GM19328 (cell line): ENCODE measurements at regions not wholly inside any gene's neighbourhood (a gene's known extent, or its start where the extent isn't known, plus 50 kb on each side); places are given as distances from the start of the nearest gene placed in this dataset.
"Not testable (repeated sequence)": the region's sequence is repeated elsewhere in the genome, so short reads cannot be mapped to it uniquely, and the experiment has no call there.

Source experiments
- ATAC-seq: cut with Tn5 transposase; IDR thresholded peaks from one replicate; pipeline ENCODE4 v1.9.1; 2021; ENCODE audit warnings: mild to moderate bottlenecking, moderate library complexity; ENCODE audit not compliant: unreplicated experiment

DNA sequence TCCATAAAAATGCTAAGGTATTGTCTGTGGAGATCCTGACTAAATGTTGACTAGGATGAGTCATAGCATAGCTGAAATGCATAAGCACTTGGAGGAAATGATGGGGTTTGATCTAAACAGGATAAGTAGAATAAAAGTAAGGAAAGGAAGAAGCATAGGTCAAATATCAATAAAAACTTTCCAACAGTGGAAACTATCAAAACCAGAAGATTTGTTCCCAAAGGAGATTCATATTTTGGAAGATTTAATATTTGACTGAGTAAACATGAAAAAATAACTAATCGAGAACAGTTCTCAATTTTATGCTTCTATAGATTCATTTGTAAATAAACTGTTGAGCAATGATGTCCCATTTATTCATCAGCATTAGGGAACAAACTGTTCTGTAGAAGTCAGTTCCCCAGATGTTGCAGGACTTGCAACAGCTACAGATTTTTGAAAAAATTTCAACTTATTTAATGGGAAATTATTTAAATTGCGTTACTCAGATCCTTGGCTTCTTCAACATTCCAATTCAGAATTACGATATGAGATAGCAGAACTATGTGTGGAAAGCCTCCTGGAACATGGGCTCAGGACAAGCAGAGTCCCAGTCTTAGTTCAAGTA is 133.7 kb upstream of the TBX18 start:
- ATAC-seq: no peak

DNA sequence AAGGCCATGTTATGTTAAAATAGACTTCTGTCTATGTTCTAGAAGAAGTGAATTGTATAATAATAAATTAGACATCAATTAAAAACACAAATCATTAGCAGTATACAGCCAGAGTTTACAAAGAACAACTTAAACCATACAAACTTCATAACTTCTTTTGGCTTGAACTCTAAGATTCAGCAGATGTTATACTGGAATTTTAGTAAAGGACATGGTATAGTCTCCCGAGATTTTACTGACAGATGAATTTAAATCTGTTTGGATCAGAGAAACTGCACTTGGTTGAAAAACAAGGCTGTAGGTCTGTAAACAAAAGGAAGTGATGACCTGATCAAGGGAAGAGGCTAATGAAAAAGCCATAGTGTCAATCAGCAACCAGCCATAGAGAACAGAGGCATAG is 132.6 kb upstream of the TBX18 start:
- ATAC-seq: no peak

DNA sequence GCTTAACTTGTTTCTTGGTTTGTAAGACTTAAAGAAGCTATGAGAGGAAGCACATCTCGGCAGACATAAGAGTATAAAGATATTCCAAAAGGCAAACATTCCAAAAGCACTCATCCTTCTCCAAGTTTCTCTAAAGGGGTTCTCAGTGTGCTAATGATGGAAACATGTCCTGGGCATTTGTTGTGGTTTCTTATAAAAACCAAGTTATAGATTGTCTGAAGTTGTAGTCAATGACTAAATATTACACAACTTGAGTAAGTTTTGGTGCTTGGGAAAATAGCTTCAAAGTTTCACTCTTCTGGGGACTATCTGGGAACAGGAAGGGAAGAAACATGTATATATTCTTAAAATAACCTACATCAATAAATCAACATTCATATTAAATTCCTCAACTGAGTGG is 128.3 kb upstream of the TBX18 start:
- ATAC-seq: no peak

DNA sequence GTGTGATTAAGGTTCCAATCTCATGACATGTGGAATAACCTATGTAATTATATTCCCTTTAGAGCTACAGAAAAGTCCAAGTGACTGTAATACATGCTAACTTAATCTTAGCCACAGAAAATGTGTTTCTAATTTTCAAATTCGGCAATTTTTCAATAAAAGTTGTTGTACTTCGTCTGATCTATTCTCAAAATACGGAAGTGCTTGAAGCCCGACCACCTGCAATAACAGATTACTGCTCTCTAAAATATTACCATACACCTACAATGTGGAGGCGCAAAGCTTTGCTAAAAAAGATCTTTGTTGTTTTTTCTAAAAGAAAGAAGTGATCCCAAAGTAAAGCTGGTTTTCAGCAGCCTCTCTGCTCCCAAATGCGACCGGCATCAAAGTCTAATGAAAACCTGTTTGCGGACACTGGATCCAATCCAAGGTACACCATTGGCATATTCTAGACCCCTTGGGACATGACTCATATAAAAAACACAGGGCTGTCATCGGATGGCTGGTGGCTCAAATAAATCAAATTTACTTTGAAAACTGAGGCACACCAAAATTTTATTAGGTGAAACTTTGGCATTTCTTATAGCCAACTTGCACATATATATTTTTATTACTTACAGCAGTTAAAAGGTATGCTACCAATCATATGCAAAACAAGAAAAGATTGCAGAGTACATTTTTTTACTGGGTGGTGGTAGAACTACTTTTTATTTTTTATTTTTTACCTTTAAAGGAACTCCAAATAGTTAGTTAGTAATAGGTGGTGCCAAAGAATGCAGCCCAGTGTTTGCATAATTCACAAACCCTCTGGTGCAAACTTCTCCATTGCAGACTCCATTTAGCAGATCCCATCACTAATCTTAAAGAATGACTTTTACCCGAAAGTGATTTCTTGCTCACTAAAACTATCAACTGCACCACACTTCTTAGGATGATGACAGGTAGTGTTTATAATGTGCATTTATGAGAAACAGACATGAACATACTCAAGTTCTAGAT is 118.7 kb upstream of the TBX18 start:
- no peak for ATAC-seq

DNA sequence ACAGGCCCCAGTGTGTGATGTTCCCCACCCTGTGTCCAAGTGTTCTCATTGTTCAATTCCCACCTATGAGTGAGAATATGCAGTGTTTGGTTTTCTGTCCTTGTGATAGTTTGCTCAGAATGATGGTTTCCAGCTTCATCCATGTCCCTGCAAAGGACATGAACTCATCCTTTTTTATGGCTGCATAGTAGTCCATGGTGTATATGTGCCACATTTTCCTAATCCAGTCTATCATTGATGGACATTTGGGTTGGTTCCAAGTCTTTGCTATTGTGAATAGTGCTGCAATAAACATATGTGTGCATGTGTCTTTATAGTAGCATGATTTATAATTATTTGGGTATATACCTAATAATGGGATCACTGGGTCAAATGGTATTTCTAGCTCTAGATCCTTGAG is 115.0 kb upstream of the TBX18 start:
- not testable (repeated sequence) for ATAC-seq

DNA sequence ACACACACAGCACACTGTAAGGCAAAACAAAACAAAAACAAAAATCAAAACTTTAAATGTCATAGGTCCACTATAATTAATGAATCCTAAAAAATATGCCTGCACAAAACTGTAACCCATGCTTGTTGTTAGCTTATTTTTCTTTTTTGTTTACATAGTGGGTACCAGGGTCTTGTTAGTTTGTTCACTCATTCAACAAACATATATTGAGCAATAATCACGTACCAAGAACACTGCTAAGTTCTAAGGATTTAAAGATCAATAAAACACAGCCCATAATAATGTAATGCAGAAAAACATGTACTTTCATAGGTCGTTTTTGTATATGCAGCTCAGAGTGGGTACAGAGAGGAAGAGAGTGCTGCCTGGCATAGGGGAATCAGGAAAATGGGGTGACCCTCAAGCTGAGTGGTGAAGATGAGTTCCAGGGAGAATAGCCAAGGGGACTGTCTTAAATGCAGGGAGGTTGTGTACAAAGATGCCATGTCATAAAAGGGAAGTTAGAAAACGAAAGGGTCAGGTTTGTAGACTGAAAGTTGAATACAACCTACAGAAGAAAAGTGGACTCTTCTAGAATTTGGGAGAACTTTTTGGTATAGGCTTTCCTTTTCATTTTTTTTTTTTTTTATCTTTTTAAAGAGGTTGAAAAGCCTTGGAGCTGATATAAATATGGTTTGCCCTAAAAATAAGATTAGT is 113.3 kb upstream of the TBX18 start:
- ATAC-seq: no peak

DNA sequence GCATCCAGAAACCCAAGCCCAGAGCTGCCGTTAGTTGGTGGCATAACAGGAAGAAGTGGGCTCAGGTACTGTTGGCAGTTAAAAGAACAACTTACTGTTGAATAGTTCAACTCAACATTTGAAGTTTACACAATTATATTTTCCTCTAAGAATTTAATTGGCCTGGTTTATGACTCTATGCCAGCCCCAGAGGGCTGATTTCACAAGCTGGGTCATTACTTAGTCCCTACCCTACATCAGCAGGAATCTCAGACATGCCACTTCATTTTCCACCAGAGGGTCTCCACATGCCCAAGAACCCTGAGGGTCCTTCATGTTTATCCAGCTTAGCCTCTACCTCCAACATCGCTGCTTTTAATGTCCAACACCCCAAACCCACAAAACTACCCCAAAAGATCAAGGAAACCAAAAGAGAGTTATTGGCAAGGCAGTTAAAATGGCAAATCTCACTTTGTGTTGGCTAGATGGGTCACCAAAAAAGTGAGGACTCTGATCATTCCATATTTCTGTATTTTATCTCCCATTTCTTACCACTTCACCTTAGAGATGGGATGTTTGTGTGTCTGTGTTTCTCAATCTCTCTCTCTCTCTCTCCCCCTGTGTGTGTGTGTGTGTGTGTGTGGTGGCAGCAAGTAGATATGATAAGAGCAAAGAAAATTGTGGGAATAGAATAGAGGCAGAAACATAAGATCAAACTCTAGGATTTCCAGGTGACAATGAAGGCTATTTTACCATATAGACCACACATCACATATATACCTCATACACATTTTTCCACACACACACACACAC is 112.5 kb upstream of the TBX18 start:
- ATAC-seq: no peak

DNA sequence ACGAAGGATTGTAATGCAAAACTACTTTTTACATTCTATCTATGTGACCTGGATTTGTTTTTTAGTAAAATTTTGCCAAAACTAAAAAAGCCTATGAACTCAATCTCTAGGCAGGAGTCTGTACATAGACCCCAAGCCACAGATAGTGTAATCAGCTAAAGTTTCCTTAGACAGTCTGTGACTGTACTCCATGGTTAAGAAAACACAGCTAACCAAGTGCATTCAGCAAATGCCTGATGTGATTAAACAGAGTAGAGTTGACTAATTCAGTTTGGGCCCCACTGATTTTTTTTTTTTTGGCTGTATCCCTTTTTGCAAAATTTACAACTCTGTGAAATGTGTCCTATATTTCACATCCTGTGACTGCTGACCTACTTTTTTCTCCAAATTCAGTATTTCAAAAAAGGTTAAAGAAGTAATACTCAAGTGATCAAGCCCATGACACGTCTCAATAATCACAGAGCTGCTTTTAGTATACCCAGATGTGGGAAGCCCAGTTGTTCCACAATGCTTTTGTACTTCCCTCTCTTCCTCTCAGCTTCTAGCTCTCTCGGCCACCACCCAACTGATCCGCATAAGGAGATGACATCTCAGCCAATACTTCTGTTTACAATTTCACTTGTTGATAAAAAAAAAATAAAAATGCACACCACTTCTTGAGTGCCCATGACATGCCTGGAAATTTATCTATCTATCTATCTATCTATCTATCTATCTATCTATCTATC is 108.8 kb upstream of the TBX18 start:
- ATAC-seq: no peak

DNA sequence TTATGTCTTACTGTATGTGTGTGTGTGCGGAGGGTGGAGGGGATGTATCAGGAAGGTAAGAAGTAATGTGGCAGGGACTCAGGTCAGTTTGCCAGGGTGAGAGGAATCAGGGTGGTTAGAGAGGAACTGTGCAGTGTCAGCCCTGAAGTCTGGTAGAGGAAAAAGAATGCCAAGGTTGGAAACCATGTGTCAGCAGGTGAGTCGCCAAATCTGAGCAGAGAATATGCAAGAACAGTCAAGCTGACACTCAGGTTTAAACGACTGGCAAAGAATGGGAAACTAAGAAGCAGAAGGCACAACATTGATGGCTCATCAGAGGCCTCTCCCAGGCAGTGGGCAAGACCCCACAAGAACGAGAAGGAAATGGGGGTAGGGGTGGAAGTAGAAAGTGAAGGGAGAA is 107.5 kb upstream of the TBX18 start:
- ATAC-seq: no peak

DNA sequence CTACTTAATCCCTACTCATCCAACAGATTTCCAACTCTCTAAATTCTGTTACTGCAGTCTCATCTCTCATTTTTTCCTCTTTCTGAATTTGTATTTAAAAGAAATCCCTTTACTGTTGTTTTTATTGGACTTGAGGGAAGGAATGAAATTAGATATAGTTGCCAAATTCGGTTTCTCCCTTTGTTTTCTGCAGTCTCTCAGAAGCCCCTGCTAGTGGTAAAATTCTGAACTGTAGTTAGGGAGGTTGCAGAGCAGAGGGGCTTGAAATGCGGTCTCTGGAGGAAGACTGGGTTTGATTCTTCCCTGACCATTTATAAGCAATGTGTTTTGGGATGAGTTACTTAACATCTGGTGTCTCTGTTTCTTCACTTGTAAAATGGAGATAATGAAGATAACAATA is 106.3 kb upstream of the TBX18 start:
- ATAC-seq: no peak

DNA sequence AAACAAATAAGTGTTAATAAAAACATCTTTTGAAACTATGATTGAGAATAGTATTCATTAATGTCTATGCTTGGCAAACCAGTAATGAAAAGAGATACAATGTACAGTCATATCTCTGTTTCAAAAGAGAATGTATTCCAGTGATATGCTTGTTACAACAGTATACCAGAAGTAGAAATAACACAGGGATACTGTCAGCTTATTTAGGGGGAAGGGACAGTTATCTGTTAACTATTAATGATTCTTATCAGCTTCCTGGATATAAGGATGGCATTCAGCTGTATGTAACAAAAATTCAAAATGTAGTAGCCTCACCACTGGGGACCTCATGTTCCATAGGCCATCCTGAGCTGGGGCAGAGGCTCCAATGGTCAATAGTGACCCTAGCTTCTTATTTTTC is 103.8 kb upstream of the TBX18 start:
- no peak for ATAC-seq

DNA sequence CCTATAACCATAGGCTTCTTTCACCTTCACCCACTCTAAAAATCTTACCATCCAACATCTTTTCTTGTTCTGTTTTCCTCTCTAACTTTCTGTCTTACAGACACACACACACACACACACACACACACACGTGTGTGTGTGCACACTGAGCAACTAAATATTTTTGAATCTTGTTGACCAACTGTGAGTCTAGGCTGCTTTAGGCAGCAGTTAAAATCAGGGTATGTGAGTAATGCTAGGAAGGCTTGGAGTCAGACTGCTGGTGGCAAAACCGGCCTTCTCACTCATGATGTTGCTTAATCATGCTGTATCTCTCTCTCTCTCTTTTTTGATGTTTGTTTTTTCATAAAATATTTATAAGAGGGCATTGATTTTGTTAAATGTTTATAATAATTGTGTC is 103.1 kb upstream of the TBX18 start:
- ATAC-seq: no peak

DNA sequence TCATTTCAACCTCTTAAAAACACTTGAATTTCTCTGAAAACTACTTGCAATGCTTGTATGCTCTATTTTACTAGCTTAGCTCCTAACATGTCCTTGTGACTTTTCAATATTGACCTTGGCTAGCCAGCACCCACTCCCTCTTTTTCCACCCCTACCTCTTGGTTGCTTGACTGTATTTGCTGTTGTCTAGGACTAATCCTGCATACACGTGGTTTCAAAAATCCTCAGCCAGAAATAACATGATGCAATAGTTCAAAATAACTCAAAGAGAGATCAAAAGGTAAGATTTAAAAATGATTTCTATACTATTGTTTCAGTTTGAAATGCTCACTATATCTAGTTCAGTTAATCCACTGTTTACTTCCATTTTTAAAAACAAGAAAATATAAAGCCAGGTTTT is 102.3 kb upstream of the TBX18 start:
- ATAC-seq: no peak

DNA sequence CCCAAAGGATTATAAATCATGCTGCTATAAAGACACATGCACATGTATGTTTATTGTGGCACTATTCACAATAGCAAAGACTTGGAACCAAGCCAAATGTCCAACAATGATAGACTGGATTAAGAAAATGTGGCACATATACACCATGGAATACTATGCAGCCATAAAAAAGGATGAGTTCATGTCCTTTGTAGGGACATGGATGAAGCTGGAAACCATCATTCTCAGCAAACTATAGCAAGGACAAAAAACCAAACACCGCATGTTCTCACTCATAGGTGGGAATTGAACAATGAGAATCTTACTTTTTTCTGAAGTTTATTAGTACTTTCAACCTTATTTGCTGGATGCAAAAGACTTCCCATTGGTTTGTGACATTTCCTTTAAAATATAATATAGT is 101.0 kb upstream of the TBX18 start:
- ATAC-seq: not testable (repeated sequence)

DNA sequence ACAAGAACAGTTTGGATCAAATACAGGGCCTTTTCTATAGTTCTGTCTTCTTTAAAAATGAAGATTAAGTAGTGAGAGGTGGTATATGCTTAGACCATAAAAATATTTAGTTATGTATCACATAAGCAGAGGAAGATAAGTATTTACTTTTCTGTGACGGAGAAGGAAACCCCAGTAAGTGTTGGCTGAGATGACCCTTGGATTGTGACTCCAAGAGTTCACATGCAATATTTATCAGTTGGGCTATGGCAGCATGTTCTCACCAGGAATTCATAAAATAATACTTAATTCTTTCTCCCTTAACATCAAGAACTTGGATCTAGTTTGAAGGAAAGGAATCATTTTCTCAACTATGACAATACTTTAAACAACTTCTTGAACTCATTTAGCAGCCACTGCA is 98.4 kb upstream of the TBX18 start:
- ATAC-seq: no peak

DNA sequence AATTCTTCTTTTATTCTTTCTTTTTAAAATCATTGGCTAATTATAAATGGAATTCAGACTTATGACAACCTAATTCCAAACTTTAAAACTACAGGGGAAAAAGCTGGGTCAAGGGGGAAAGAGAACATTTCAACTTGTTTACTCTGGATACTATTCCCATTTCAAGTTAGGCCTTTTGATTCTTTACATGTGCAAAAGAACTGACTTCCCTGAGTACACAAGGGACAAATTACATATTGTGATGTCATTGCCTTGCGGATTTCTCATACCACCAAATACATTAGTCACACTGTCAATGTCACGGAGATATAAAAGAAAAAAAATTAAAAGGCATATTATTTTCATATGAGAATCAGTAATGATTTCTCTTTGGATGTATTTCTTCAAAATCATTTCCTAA is 96.5 kb upstream of the TBX18 start:
- no peak for ATAC-seq

DNA sequence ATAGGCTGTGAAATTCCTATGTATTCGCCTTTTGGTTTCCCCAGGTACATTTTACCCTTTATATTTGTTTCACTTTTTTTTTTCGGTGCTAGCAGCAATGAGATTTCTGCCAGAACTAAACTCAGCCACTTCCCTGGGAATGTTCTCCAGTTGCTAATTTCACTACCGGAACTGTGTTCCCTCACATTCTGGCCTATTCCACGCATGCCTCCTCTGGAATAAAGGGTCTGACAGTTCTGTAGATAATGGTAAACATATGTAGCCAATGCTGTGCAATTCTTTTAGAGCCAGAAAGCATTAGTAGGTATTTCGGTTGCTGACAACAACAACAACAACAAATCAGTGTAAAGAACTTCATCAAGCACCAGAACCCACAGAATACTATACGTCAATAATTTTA is 96.1 kb upstream of the TBX18 start:
- ATAC-seq: no peak

DNA sequence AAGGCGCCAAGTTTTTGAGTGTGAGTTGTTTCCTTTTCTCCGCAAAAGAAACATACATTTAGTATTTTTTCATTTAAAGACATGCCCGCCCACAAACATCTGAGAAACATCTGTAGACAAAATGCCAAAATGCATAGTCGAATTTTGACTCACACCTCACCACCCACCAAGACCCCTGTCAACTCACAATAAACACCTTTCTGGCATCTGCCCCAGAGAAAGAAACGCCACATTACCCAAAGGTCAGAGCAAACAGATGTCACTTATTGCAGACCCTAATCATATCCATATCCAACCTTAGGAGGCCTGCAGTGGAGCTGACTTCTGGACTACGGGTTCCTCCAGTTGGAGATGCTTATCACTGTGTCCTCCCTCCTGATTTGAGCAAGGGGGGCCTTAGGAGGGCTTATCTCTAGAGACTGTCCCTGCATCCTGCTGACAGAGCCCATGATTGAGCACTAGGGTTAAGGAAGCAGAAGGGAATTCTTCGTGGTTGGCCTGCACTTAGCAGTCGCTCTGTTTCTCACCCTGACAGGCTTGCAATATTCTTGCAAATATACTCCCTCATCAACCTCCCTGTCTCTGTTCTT is 90.5 kb upstream of the TBX18 start:
- ATAC-seq: no peak

DNA sequence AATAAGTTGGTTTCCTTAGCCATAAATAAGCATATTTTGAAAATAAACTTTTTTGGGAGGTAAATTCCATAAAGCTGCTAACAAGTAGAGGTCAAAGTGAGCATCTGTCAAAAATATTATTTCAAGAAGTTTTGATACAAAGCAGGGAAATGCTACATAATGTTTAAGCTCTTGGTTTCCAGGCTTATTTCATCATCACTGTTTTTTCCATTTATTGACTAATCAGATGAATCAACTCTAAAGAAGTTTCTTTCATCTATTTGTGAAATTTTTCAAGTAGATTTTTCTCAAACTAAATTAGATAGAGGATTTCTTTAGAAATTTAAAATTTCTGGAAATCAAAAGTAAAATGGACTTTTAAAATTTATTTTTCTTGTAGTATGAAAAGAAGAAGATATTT is 89.5 kb upstream of the TBX18 start:
- ATAC-seq: no peak

DNA sequence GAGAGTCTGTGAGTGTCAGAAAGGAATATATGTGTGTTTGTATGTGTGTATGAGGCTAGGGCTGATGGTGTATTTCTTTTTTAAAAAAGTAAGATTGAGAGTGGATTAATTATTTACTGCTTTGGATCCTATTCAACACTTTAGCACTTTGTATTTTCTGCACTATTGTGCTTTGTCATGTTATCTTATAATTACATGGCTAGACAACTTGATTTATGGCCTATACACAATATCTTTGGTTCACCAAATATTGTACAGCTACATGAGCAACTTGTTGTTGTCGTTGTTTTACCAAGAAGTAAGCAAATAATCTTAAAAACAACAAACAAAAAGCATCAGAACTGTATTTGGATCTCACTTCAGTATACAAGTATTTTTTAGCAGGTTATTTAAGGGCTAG is 84.6 kb upstream of the TBX18 start:
- no peak for ATAC-seq
